ENCODE measurements at regions not wholly inside any gene's neighbourhood (a gene's known extent, or its start where the extent isn't known, plus 50 kb on each side); places are given as distances from the start of the nearest gene placed in this dataset.

GRCh38 chr15:23839893-23840474, 152.9 kb upstream of the NDN start:
- Histone ChIP-seq H3K27ac (ENCODE audit: low read length) (no peak overlapping the region), H3K4me2 (ENCODE audit: low read length) (no peak overlapping the region), H3K9me2 (replicated peaks; ENCODE audit: low read length) (no peaks in the 10 kb centered on the region), H3K79me2 (ENCODE audit: low read length) (no peaks in the 10 kb centered on the region), H4K20me1 (ENCODE audit: low read length) (no peaks in the 10 kb centered on the region), H3F3A (ENCODE audit: low read length, unreplicated experiment) (no peaks in the 10 kb centered on the region), H3K27me3 (ENCODE audit: low read length) (no peaks in the 10 kb centered on the region), H3K4me3 (ENCODE audit: low read length) (no peak overlapping the region), H2AFZ (ENCODE audit: low read length) (no peak overlapping the region), H3K9ac (ENCODE audit: low read length) (no peak overlapping the region), H3K9me3 (ENCODE audit: low read length) (peaks cover 7% of the 10 kb centered on the region; the same call in 1 of the 2 replicates), H3K36me3 (ENCODE audit: low read depth, low read length) (no peaks in the 10 kb centered on the region), H3K4me1 (ENCODE audit: insufficient read depth, low read length) (no peaks in the 10 kb centered on the region)
- no peak for DNase-seq
- BruUV-seq (replicated peaks): no TSS peak
- ChIA-PET POLR2A (ENCODE audit: unreplicated experiment) (no interaction called here), CTCF (no interaction called here)
- TF ChIP-seq CTCF (conservative IDR thresholded peaks at IDR 0.05; ENCODE audit: low read depth, low read length): no peak
- intact Hi-C loops (cut with micrococcal nuclease): no loop called here
- ATAC-seq: no peak

- Histone ChIP-seq H3K4me2 (ENCODE audit: low read length) (no peak overlapping the region), H3K9ac (ENCODE audit: low read length) (no peak overlapping the region), H3K4me3 (ENCODE audit: low read length) (no peak overlapping the region), H3K27me3 (ENCODE audit: low read length) (no peaks in the 10 kb centered on the region), H3F3A (ENCODE audit: low read length, unreplicated experiment) (no peaks in the 10 kb centered on the region), H3K9me3 (ENCODE audit: low read length) (peaks cover 19% of the 10 kb centered on the region; the same call in 1 of the 2 replicates), H3K36me3 (ENCODE audit: low read depth, low read length) (no peaks in the 10 kb centered on the region), H3K27ac (ENCODE audit: low read length) (no peak overlapping the region), H2AFZ (ENCODE audit: low read length) (no peak overlapping the region), H3K4me1 (ENCODE audit: insufficient read depth, low read length) (no peaks in the 10 kb centered on the region), H4K20me1 (ENCODE audit: low read length) (no peaks in the 10 kb centered on the region), H3K9me2 (replicated peaks; ENCODE audit: low read length) (no peaks in the 10 kb centered on the region), H3K79me2 (ENCODE audit: low read length) (no peaks in the 10 kb centered on the region)
- DNase-seq (no peak), ATAC-seq (no peak)
- TF ChIP-seq EZH2 (IDR thresholded peaks at IDR 0.05; ENCODE audit: low read length, unreplicated experiment) (no peak), CTCF (conservative IDR thresholded peaks at IDR 0.05; ENCODE audit: low read depth, low read length) (no peak), EZH2phosphoT487 (IDR thresholded peaks at IDR 0.05; ENCODE audit: borderline replicate concordance, low read length) (no peak)
- intact Hi-C loops (cut with micrococcal nuclease): no loop called here
- POLR2A ChIA-PET (ENCODE audit: unreplicated experiment): no interaction called here
- CTCF ChIA-PET: no interaction called here
- no TSS peak for BruUV-seq (replicated peaks)
Observed at GRCh38 chr15:23846218-23846617, 159.1 kb upstream of the NDN start.

GRCh38 chr15:23850666-23851065, 163.6 kb upstream of the NDN start:
- Histone ChIP-seq H3K79me2 (ENCODE audit: low read length) (no peaks in the 10 kb centered on the region), H3K9me2 (replicated peaks; ENCODE audit: low read length) (no peaks in the 10 kb centered on the region), H2AFZ (ENCODE audit: low read length) (no peak overlapping the region), H3K4me3 (ENCODE audit: low read length) (no peak overlapping the region), H3K4me2 (ENCODE audit: low read length) (no peak overlapping the region), H3F3A (ENCODE audit: low read length, unreplicated experiment) (no peaks in the 10 kb centered on the region), H3K9ac (ENCODE audit: low read length) (no peak overlapping the region), H3K4me1 (ENCODE audit: insufficient read depth, low read length) (no peaks in the 10 kb centered on the region), H3K36me3 (ENCODE audit: low read depth, low read length) (no peaks in the 10 kb centered on the region), H3K27me3 (ENCODE audit: low read length) (no peaks in the 10 kb centered on the region), H3K9me3 (ENCODE audit: low read length) (peaks cover 17% of the 10 kb centered on the region; the same call in 1 of the 2 replicates), H4K20me1 (ENCODE audit: low read length) (no peaks in the 10 kb centered on the region), H3K27ac (ENCODE audit: low read length) (no peak overlapping the region)
- POLR2A ChIA-PET (ENCODE audit: unreplicated experiment): no interaction called here
- BruUV-seq (replicated peaks): no TSS peak
- CTCF ChIA-PET: no interaction called here
- DNase-seq: no peak
- ATAC-seq: no peak
- intact Hi-C loops (cut with micrococcal nuclease): no loop called here
- TF ChIP-seq EZH2 (IDR thresholded peaks at IDR 0.05; ENCODE audit: low read length, unreplicated experiment) (no peak), CTCF (conservative IDR thresholded peaks at IDR 0.05; ENCODE audit: low read depth, low read length) (no peak), EZH2phosphoT487 (IDR thresholded peaks at IDR 0.05; ENCODE audit: borderline replicate concordance, low read length) (no peak)
